Ascending aorta (tissue), 2 donors: ENCODE measurements at regions not wholly inside any gene's neighbourhood (a gene's known extent, or its start where the extent isn't known, plus 50 kb on each side); places are given as distances from the start of the nearest gene placed in this dataset.

Experiments
- DNase-seq, 2 donors: peaks; one replicate each; pipeline ENCODE4 v3.0.0-alpha.2; 2019; ENCODE audit warnings: low spot score in 2 of 2
- H3K27ac ChIP-seq, 2 donors: fragments of 200-600 bp; sonication (generic); one replicate each; pipeline ENCODE4 v1.5.1; 2016 to 2017; ENCODE audit warnings: mild to moderate bottlenecking in 1 of 2
- H3K27me3 ChIP-seq: fragments of 200-600 bp; sonication (generic); one replicate; pipeline ENCODE4 v1.5.1; 2017
- H3K36me3 ChIP-seq, 2 donors: fragments of 200-600 bp; sonication (generic); one replicate each; pipeline ENCODE4 v1.5.1; 2016
- H3K4me1 ChIP-seq, 2 donors: fragments of 200-600 bp; sonication (generic); one replicate each; pipeline ENCODE4 v1.5.1; 2016 to 2017; ENCODE audit warnings: mild to moderate bottlenecking in 1 of 2
- H3K4me3 ChIP-seq, 2 donors: fragments of 200-600 bp; sonication (generic); one replicate each; pipeline ENCODE4 v1.5.1; 2016 to 2017; ENCODE audit warnings: mild to moderate bottlenecking in 1 of 2
- H3K9me3 ChIP-seq, 2 donors: fragments of 200-600 bp; sonication (generic); one replicate each; pipeline ENCODE4 v1.5.1; 2016
- CTCF ChIP-seq, 3 experiments: fragments of 200-600 bp in 2 of 3; fragments of 450-650 bp in 1 of 3; sonication (generic) in 2 of 3; IDR thresholded peaks; one replicate each; pipeline ENCODE4 v1.5.1; 2016 to 2019; ENCODE audit warnings: antibody characterized with exemption in 3 of 3, mild to moderate bottlenecking in 1 of 3, moderate library complexity in 1 of 3
- intact Hi-C: fragments of 100-400 bp; cut with DNase I; formaldehyde crosslinking; loops from one replicate; pipeline ENCODE4 v1.15.1; 2023

- H3K27me3 ChIP-seq = no peaks in the 10 kb centered on the region
- no peaks in the 10 kb centered on the region for H3K36me3 ChIP-seq
- H3K9me3 ChIP-seq = no peaks in the 10 kb centered on the region
- H3K4me1 ChIP-seq = no peaks in the 10 kb centered on the region
- no peak overlapping the region for H3K27ac ChIP-seq
- H3K4me3 ChIP-seq = no peak overlapping the region
- intact Hi-C loops = no loop called here
- TF ChIP-seq CTCF (IDR thresholded peaks at IDR 0.05) = no peak
- no peak for DNase-seq
These were observed 1044.3 kb downstream of the FLRT2 start for GRCh38 chr14:86574051-86574777.

GRCh38 chr14:86570371-86570770, 1040.4 kb downstream of the FLRT2 start:
- DNase-seq = no peak

GRCh38 chr14:86543521-86543920, 1013.6 kb downstream of the FLRT2 start:
- Histone ChIP-seq H3K4me3 (no peak overlapping the region), H3K4me1 (no peaks in the 10 kb centered on the region), H3K9me3 (no peaks in the 10 kb centered on the region), H3K27ac (no peak overlapping the region), H3K36me3 (no peaks in the 10 kb centered on the region), H3K27me3 (no peaks in the 10 kb centered on the region)
- no peak for DNase-seq
- no peak for TF ChIP-seq CTCF (IDR thresholded peaks at IDR 0.05)
- intact Hi-C loops = no loop called here

More at GRCh38 chr14:86570371-86570770, 1040.4 kb downstream of the FLRT2 start:
- intact Hi-C loops = no loop called here
- H3K4me3 ChIP-seq = no peak overlapping the region
- no peaks in the 10 kb centered on the region for H3K27me3 ChIP-seq
- no peak overlapping the region for H3K27ac ChIP-seq
- H3K36me3 ChIP-seq = no peaks in the 10 kb centered on the region
- H3K9me3 ChIP-seq = no peaks in the 10 kb centered on the region
- TF ChIP-seq CTCF (IDR thresholded peaks at IDR 0.05) = no peak
- H3K4me1 ChIP-seq = no peaks in the 10 kb centered on the region

- intact Hi-C loops = no loop called here
- Histone ChIP-seq H3K27me3 (no peaks in the 10 kb centered on the region), H3K9me3 (no peaks in the 10 kb centered on the region), H3K36me3 (no peaks in the 10 kb centered on the region), H3K27ac (no peak overlapping the region), H3K4me1 (no peaks in the 10 kb centered on the region), H3K4me3 (no peak overlapping the region)
- no peak for DNase-seq
- no peak for TF ChIP-seq CTCF (IDR thresholded peaks at IDR 0.05)
These were observed 1012.0 kb downstream of the FLRT2 start for GRCh38 chr14:86541972-86542371.

GRCh38 chr14:86540636-86541247, 1010.8 kb downstream of the FLRT2 start:
- no peak for TF ChIP-seq CTCF (IDR thresholded peaks at IDR 0.05)
- H3K4me1 ChIP-seq = no peaks in the 10 kb centered on the region
- no peak overlapping the region for H3K4me3 ChIP-seq
- DNase-seq = no peak
- no peak overlapping the region for H3K27ac ChIP-seq
- H3K27me3 ChIP-seq = no peaks in the 10 kb centered on the region
- H3K9me3 ChIP-seq = no peaks in the 10 kb centered on the region
- intact Hi-C loops = no loop called here
- H3K36me3 ChIP-seq = no peaks in the 10 kb centered on the region
